ENCODE measurements at regions not wholly inside any gene's neighbourhood (a gene's known extent, or its start where the extent isn't known, plus 50 kb on each side); places are given as distances from the start of the nearest gene placed in this dataset.

- H3K4me3 ChIP-seq, result no peak overlapping the region
- peaks cover 0 to 15% (median 6%) of the 10 kb centered on the region in 4 donors for H3K9me3 ChIP-seq
- H3K36me3 ChIP-seq, result no peaks in the 10 kb centered on the region
- TF ChIP-seq CTCF (IDR thresholded peaks at IDR 0.05), result no peak
- TF ChIP-seq POLR2A (IDR thresholded peaks at IDR 0.05), result no peak
- no peak for TF ChIP-seq EP300 (IDR thresholded peaks at IDR 0.05)
- TF ChIP-seq POLR2AphosphoS5 (IDR thresholded peaks at IDR 0.05), result no peak
- intact Hi-C loops (cut with DNase I; ENCODE audit: low total_unique reads), result no loop called here
- H3K4me1 ChIP-seq, result no peaks in the 10 kb centered on the region
- H3K27ac ChIP-seq, result no peak overlapping the region
- H3K27me3 ChIP-seq, result no peaks in the 10 kb centered on the region
- 61 to 73% (median 69%) methylated on average over 9 of the region's 9 CpGs for WGBS, 5 donors
- no peak for DNase-seq
Measured at GRCh38 chr2:143875295-143876233, 644.4 kb downstream of the ZEB2 start.

GRCh38 chr2:143873886-143874285 lies 646.0 kb downstream of the ZEB2 start:
- no peaks in the 10 kb centered on the region for H3K36me3 ChIP-seq
- no peak overlapping the region for H3K4me3 ChIP-seq
- H3K9me3 ChIP-seq, result peaks cover 0 to 25% (median 15%) of the 10 kb centered on the region in 4 donors
- no peak for DNase-seq
- H3K4me1 ChIP-seq, result no peaks in the 10 kb centered on the region
- intact Hi-C loops (cut with DNase I; ENCODE audit: low total_unique reads), result no loop called here
- 95 to 100% (median 99%) methylated on average over 3 of the region's 3 CpGs for WGBS, 5 donors
- H3K27me3 ChIP-seq, result no peaks in the 10 kb centered on the region
- TF ChIP-seq POLR2AphosphoS5 (IDR thresholded peaks at IDR 0.05), result no peak
- TF ChIP-seq POLR2A (IDR thresholded peaks at IDR 0.05), result no peak
- TF ChIP-seq EP300 (IDR thresholded peaks at IDR 0.05), result no peak
- no peak for TF ChIP-seq CTCF (IDR thresholded peaks at IDR 0.05)
- H3K27ac ChIP-seq, result no peak overlapping the region

GRCh38 chr2:143870696-143871095 lies 649.2 kb downstream of the ZEB2 start:
- WGBS, 5 donors, result 88 to 100% (median 96%) methylated on average over 1 of the region's 1 CpG
- DNase-seq, result no peak
- intact Hi-C loops (cut with DNase I; ENCODE audit: low total_unique reads), result no loop called here

GRCh38 chr2:143856978-143857377 lies 662.9 kb downstream of the ZEB2 start:
- no peak for DNase-seq
- Histone ChIP-seq H3K27me3 (no peaks in the 10 kb centered on the region), H3K4me1 (no peaks in the 10 kb centered on the region), H3K4me3 (no peak overlapping the region), H3K36me3 (no peaks in the 10 kb centered on the region), H3K27ac (no peak overlapping the region), H3K9me3 (no peaks in the 10 kb centered on the region)
- intact Hi-C loops (cut with DNase I; ENCODE audit: low total_unique reads), result no loop called here
- TF ChIP-seq EP300 (IDR thresholded peaks at IDR 0.05), result no peak

More at GRCh38 chr2:143870696-143871095, 649.2 kb downstream of the ZEB2 start:
- Histone ChIP-seq H3K4me1 (no peaks in the 10 kb centered on the region), H3K27ac (no peak overlapping the region), H3K36me3 (no peaks in the 10 kb centered on the region), H3K27me3 (no peaks in the 10 kb centered on the region), H3K4me3 (no peak overlapping the region), H3K9me3 (peaks cover 0 to 27% (median 16%) of the 10 kb centered on the region in 4 donors)
- TF ChIP-seq POLR2AphosphoS5 (IDR thresholded peaks at IDR 0.05) (no peak), EP300 (IDR thresholded peaks at IDR 0.05) (no peak), POLR2A (IDR thresholded peaks at IDR 0.05) (no peak), CTCF (IDR thresholded peaks at IDR 0.05) (no peak)

- DNase-seq, result no peak
- Histone ChIP-seq H3K9me3 (no peaks in the 10 kb centered on the region), H3K4me1 (no peaks in the 10 kb centered on the region), H3K36me3 (no peaks in the 10 kb centered on the region), H3K4me3 (no peak overlapping the region), H3K27me3 (no peaks in the 10 kb centered on the region), H3K27ac (no peak overlapping the region)
- WGBS, 5 donors, result 44 to 62% (median 56%) methylated on average over 4 of the region's 4 CpGs
- intact Hi-C loops (cut with DNase I; ENCODE audit: low total_unique reads), result no loop called here
- TF ChIP-seq CTCF (IDR thresholded peaks at IDR 0.05) (no peak), POLR2AphosphoS5 (IDR thresholded peaks at IDR 0.05) (no peak), EP300 (IDR thresholded peaks at IDR 0.05) (no peak), POLR2A (IDR thresholded peaks at IDR 0.05) (no peak)
Measured at GRCh38 chr2:143852759-143853158, 667.2 kb downstream of the ZEB2 start.
